ENCODE measurements at regions not wholly inside any gene's neighbourhood (a gene's known extent, or its start where the extent isn't known, plus 50 kb on each side); places are given as distances from the start of the nearest gene placed in this dataset.
"Not testable (repeated sequence)": the region's sequence is repeated elsewhere in the genome, so short reads cannot be mapped to it uniquely, and the experiment has no call there.

DNA sequence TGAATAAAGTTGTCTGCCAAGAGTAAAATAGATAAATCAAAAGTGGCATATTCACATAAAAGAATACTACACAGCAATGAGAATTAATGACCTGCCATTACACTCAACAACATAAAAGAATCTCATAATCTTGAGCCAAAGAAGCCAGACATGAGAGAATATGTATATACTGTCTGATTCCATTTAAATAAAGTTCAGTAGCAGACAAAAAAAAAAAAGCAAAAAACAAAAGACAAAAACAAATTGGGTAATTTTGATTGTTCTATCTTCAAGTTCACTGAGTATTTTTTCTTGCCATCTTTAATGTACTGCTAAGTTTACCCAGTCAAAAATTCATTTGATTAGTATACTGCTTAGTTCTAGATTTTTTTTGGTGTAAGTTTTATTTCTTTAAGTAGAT, 87.9 kb upstream of the TRPC7 start:
- no peak for DNase-seq

DNA sequence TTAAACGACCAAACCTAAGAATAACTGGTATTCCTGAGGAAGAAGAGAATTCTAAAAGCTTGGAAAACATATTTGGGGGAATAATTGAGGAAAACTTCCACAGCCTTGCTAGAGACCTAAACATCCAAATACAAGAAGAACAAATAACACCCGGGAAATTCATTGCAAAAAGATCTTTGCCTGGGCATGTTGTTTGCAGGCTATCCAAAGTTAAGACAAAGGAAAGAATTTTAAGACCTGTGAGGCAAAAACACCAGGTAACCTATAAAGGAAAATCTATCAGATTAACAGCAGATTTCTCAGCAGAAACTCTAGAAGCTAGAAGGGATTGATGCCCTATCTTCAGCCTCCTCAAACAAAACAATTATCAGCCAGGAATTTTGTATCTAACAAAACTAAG, 82.2 kb upstream of the TRPC7 start:
- DNase-seq, result not testable (repeated sequence)

DNA sequence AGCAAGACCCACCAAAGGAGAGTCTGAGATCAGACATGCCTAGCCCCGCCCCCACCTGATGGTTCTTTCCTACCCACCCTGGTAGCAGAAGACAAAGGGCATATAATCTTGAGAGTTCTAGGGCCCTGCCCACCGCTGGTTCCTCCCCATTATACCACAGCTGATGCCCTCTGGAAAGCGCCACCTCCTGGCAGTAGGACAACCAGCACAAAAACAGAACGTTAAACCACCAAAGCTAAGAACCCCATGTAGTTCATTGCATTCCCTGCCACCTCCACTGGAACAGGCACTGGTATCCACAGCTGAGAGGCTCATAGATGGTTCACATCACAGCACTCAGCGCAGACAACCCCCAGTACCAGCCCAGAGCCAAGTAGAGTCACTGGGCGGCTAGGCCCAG, 81.2 kb upstream of the TRPC7 start:
- no peak for DNase-seq

DNA sequence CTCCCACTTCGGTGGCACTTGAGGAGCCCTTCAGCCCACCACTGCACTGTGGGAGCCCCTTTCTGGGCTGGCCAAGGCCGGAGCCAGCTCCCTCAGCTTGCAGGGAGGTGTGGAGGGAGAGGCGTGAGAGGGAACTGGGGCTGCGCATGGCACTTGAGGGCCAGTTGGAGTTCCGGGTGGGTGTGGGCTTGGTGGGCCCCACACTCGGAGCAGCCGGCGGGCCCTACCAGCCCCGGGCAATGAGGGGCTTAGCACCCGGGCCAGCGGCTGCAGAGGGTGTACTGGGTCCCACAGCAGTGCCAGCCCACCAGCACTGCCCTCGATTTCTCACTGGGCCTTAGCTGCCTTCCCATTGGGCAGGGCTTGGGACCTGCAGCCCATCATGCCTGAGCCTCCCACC, 78.8 kb upstream of the TRPC7 start:
- DNase-seq, result not testable (repeated sequence)

DNA sequence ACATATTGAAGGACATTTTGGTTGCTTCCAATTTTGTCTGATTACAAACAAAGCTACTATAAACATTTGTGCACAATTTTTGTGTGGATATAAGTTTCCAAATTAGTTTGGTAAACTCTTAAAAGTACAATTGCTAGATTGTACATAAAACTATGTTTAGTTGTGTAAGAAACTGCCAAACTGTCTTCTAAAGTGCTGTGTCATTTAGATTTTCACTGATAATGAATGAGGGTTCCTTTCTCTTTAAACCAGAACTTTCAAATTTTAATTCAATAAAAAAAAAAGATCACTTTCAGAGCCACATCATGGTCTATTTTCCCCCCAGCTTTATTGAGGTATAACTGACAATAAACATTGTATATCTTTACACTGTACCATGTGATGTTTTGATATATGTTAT, 74.0 kb upstream of the TRPC7 start:
- DNase-seq, result no peak

DNA sequence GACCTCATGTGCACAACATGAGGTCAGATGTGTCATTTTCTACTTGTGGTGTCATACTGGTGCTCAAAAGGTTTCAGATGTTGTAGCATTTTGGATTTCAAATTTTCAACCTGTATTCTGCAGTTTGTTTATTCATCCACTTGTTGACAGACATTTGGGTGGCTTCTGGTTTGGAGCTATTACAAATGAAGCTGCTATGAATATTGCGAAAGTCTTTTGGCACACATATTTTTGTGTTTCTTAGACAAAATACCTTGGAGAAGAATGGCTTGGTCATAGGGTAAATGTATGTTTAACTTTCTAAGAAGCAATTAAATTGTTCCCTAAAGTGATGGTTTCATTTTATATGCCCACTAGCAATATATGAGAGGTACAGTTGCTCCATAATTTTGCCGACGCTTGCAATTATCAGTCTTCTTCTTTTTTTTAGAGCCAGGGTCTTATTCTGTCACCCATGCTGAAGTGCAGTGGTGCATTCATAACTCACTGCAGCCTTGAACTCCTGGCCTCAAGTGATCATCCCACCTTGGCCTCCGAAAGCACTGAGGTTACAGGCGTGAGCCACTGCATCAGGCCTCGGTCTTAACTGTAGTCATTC, 70.7 kb upstream of the TRPC7 start:
- no peak for DNase-seq

DNA sequence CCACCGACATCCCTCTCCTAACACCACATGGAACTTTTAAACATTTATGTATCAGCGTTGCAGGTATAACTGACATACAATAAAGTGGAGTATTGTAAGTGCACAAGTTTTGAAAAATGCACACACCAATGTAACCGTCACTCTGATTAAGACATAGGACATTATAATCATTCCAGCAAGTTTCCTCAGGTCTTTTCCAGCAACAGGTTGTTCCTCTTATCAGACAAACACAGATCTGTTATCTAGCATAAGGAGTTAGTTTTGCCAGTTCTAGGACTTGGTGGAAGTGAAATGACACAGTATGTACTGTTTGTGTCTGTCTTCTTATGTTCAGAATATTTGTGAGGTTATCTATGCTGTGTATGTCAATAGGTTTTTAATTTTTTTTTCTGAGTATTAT, 69.5 kb upstream of the TRPC7 start:
- DNase-seq, result no peak

DNA sequence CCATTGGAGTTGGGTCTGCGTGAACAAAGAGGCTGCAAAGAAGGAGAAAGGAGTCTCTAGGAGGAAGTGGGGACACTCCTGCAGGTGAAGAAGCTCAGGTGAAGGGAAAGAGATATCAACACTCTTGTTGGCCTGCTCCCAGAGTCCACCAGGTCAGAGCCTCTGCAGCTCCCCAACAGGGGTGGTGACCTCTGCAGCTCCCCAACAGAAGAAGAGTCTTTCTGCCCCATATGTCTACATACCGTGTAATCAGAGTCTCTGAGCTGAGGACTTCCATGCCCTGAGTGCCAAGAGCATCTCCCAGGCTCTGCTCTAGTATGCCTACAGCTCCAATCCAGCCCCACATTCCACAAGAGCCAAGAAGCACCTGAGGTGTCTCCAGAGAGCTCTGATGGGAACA, 67.4 kb upstream of the TRPC7 start:
- DNase-seq, result no peak

DNA sequence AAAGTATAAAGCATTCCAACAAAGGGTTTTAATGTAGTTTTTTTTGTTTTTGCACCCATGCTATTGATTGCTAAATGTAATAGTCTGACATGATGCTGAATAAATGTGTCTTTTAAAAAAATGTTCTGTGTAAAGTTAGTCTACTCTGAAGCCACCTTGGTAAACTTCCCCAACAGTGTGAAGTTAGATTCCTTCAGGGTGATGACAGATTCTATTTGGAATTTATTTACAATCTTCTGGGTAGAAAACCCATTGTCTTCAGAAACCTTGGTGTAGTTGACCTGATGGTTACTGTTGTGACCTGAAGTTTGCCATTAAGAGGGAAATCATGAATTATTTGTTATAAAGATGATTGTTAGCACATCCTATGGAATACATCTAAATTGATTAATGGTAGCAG, 64.7 kb upstream of the TRPC7 start:
- DNase-seq, result no peak

DNA sequence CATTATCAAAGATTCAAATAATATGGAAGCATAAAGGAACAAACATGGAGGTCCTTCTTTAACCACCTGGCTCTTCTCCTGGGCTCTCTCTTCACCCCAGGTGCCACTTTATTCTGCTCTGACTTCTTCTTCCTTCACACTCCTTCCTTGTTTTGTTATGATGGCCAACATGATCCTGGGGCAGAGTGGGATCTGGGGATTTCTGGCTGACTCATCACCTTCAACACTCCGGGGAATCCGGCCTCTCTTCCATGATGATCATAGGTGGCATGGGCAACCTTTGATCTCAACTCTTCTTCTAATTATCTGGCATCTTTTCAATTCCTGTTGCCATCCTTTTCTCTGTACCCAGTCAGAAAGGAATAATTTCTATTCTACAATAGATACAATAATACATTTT, 62.1 kb upstream of the TRPC7 start:
- no peak for DNase-seq

DNA sequence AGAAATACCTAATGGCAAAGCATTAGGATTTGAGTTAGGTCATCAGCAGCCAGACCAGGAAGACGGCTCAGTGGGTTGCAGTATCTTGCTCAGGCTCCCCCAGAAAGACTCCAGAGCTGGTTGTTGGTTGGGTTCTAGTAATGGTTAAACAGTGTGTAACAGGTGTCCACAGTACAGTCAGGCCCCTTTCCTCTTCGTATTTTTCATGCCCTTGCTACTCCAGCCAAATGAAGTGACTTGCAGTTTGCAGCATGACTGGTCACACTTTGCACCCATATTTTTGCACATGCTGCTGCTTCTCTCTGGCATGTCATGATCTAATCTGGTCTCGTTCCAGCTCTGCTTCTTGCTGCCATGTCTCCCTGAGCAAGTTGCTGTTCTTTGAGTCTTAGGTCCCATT, 60.6 kb upstream of the TRPC7 start:
- no peak for DNase-seq

DNA sequence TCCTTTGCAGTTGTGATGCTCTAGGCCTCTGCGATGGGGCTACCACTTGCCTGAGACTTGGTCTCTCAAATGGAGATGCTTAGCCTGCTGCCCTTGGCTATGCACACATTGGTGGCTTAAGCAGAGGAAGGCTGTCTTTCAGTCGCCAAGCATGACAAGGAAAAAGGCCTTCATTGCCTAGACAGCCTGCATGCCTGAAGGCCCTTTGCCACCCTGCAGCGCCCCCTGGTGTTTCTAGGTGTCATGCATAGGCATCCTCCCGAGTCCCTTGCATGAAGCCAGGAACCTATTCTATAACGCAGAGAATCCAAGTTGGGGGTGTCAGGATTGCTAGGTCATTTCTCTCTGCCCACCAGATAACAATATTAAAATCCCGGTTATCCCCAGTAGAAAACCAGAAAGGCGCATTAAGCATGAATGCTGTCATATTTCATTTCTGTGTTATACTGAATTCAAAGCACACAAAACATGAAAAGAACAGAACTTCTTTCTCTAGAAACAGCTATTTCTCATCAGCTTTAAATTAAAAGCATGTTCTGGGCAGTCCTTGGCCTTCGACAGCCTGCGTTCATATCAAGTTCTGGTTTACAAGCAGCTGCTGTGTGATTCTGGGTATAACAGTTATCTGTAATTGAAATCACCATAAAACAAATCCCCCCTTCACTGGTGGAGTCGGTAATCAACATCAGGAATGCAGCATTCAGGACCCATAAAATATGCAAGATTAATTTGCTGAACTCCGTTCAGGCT, 59.7 kb upstream of the TRPC7 start:
- no peak for DNase-seq

DNA sequence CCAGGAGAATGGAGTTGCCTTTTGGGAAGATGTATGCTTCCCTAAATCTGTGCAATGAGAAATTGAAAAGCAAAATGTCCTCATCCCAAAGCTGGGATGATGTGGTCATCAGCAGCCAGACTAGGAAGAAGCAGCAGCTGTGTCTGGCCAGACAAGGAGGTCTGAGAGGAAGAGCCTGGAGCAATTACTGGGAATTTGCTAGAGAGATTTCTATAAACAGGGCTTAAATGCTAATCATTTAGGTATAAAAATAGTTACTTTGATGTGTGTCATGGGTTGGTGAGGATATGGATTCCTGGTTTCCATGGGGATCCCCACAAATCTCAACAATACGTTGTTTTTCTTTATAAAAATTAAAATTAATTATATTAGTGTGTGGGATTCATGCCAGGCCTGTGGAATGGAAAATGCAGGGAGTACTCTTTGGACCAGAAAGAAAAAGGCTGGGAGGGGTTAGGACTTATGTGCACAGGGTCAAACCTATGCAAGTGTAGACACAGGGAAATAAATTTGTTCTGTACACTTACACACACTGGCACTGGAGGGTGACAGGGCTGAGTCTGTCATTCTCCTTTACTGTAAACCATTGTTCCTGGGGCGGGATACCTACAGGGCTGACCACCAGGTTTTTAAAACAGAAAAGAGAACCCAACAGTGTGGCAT, 58.7 kb upstream of the TRPC7 start:
- no peak for DNase-seq

DNA sequence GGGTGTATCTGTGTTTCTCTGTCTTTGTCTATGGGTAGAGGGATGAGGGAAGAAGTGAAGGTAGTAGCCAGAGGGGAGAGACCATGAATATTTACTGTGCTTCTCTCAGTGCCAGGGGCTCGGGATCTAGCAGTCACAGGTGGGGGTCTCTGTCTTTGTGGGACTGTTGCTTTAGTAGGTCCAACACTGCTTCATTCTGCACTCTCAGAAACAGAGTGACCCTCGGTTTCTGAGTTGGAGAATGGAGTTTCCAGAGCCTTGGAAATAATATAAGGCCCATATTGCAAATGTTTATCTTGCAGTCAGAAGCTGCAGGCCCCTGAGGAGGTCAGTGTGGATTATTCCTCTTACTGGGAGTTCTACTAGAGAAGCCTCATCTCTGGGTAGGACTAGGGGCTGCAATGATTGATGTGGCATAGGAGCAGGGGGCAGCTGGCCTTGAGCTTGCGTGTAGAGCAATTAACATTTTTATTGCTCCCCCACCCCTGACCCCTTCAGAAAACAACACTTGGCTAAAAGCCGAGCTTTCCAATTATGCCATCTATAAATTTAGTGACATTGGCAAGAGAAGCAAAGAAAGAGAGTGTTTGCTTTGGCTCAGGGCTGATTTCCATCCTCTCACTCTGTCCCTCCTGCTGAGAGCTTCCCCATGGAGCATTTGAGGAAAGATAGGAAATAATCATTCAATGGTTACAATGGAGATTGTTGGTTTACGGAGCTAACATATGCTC, 55.0 kb upstream of the TRPC7 start:
- no peak for DNase-seq

DNA sequence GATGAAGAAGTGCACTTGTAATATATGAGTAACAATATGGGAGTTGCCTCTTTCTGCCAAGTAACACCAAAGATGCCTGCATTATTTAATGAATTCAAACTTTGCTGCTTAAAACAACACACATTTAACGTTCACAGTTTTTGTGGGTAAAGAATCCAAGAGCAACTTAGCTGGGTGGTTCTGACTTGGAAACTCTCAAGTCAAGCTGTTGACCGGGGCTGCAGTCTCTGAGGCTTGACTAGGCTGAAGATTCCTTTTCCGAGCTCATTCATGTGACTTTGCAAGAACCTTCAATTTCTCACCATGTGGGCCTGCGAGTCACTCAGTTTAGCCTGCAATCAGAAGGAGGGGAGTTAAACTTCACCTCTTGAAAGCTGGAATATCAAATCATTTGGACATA, 53.0 kb upstream of the TRPC7 start:
- DNase-seq, result no peak
